ENCODE measurements at regions not wholly inside any gene's neighbourhood (a gene's known extent, or its start where the extent isn't known, plus 50 kb on each side); places are given as distances from the start of the nearest gene placed in this dataset.

DNA sequence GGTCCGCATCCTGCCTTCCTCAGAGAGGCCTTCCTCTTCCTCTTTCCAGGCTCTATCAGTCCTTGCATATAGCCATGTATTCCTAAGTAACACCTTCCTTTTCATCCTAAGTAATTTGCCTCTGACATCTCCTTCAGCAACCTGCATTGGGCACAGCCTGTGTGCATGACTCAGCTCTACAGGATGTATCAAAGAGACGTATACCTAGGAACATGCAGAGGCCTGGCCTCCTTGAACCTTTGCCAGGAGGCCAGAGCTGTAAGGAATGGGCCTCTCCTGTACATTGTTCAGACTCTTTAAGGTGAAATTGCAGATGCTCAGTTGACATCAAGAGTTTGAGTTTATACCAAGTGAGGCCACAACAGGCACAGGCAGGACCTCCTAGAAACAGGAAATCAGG, 76.0 kb upstream of the CELF4 start:
- H3K36me3 Mint-ChIP-seq: no peaks in the 10 kb centered on the region
- Histone ChIP-seq H3K9me3 (ENCODE audit: low read length) (no peaks in the 10 kb centered on the region), H3K4me1 (ENCODE audit: insufficient read depth, low read length) (no peaks in the 10 kb centered on the region), H3K36me3 (ENCODE audit: insufficient read depth, low read length) (no peaks in the 10 kb centered on the region), H3K4me3 (ENCODE audit: low read length) (no peak overlapping the region), H3K27me3 (ENCODE audit: insufficient read depth, low read length, poor library complexity, severe bottlenecking) (no peaks in the 10 kb centered on the region), H3K27ac (ENCODE audit: low read depth, low read length) (no peak overlapping the region)
- DNase-seq: no peak
- no peak overlapping the region for H3K27ac Mint-ChIP-seq
- H3K4me3 Mint-ChIP-seq: no peak overlapping the region
- no peaks in the 10 kb centered on the region for H3K4me1 Mint-ChIP-seq
- POLR2A ChIA-PET: no interaction called here
- CTCF ChIA-PET: no interaction called here
- peaks cover 7 to 25% (median 10%) of the 10 kb centered on the region in 5 donors for H3K9me3 Mint-ChIP-seq
- no peaks in the 10 kb centered on the region for H3K27me3 Mint-ChIP-seq

DNA sequence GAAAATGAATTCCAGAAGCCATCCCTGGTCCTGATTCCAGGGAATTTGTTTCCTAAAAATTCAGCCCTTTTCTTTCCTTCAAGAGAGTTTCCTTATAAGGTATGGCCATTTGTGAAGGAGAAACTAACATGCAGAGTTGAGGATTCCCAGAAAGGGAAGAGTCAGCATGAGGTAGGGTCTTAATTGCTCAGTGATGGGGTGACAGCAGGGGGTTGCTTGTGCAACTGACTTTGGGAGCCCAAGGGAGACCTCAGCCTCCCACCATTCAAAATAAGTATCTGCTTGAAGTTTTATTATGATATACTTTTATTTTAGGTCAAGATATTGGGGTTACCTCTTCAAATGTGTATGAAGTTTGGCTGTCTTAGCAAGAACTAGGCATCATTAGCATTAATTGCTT, 74.9 kb upstream of the CELF4 start:
- no peaks in the 10 kb centered on the region for H3K27me3 Mint-ChIP-seq
- DNase-seq: no peak
- no peaks in the 10 kb centered on the region for H3K4me1 Mint-ChIP-seq
- no peak overlapping the region for H3K27ac Mint-ChIP-seq
- no peak overlapping the region for H3K4me3 ChIP-seq (ENCODE audit: low read length)
- POLR2A ChIA-PET: no interaction called here
- H3K36me3 ChIP-seq (ENCODE audit: insufficient read depth, low read length): no peaks in the 10 kb centered on the region
- no peaks in the 10 kb centered on the region for H3K9me3 ChIP-seq (ENCODE audit: low read length)
- no peak overlapping the region for H3K27ac ChIP-seq (ENCODE audit: low read depth, low read length)
- no peak overlapping the region for H3K4me3 Mint-ChIP-seq
- no peaks in the 10 kb centered on the region for H3K4me1 ChIP-seq (ENCODE audit: insufficient read depth, low read length)
- H3K27me3 ChIP-seq (ENCODE audit: insufficient read depth, low read length, poor library complexity, severe bottlenecking): no peaks in the 10 kb centered on the region
- CTCF ChIA-PET: no interaction called here
- no peaks in the 10 kb centered on the region for H3K36me3 Mint-ChIP-seq
- peaks cover 4 to 20% (median 9%) of the 10 kb centered on the region in 5 donors for H3K9me3 Mint-ChIP-seq

DNA sequence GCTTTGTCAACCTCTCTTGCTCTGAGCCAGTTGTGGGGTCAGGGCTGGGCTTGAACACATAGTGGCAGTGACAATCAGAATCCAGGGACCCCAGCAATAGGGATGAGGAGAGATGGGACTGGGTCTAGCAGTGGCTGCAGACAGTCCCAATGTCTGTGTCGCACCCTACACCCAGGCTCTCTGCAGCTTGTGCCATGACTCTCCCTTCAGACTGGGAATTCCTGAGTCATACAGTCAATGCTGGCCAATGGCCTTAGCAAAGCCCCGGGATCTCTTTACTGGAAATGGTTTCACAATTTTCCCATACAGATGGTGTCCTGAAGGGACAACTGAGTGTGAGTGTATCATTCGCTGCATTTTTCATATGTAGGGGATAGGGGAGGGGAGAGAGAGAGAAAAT, 74.2 kb upstream of the CELF4 start:
- Histone ChIP-seq H3K4me3 (ENCODE audit: low read length) (no peak overlapping the region), H3K27me3 (ENCODE audit: insufficient read depth, low read length, poor library complexity, severe bottlenecking) (no peaks in the 10 kb centered on the region), H3K36me3 (ENCODE audit: insufficient read depth, low read length) (no peaks in the 10 kb centered on the region), H3K27ac (ENCODE audit: low read depth, low read length) (no peak overlapping the region), H3K9me3 (ENCODE audit: low read length) (no peaks in the 10 kb centered on the region), H3K4me1 (ENCODE audit: insufficient read depth, low read length) (no peaks in the 10 kb centered on the region)
- DNase-seq: no peak
- CTCF ChIA-PET: no interaction called here
- H3K27me3 Mint-ChIP-seq: no peaks in the 10 kb centered on the region
- no peak overlapping the region for H3K4me3 Mint-ChIP-seq
- H3K9me3 Mint-ChIP-seq: peaks cover 0 to 18% (median 8%) of the 10 kb centered on the region in 5 donors
- no peaks in the 10 kb centered on the region for H3K4me1 Mint-ChIP-seq
- no peaks in the 10 kb centered on the region for H3K36me3 Mint-ChIP-seq
- POLR2A ChIA-PET: no interaction called here
- no peak overlapping the region for H3K27ac Mint-ChIP-seq

DNA sequence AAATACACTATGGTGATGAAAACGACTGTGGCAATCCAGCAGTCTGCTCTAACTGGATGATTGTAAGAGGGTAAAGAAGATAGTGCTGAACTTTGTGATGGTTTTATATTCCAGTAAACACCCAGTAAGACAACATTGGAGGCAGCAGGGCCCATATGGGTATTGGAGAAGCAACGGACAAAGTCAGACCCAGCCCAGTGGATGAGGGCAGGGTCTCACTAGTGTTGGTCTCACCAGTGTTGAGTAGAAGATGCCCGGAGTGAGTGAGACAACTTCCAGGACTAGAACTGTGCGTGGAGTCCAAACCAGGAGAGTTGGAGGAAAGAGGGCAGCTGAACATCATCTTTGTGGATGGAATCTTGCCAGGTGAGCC, 71.9 kb upstream of the CELF4 start:
- ChIA-PET CTCF (no interaction called here), POLR2A (no interaction called here)
- DNase-seq: no peak
- Histone ChIP-seq H3K4me1 (ENCODE audit: insufficient read depth, low read length) (no peaks in the 10 kb centered on the region), H3K27me3 (ENCODE audit: insufficient read depth, low read length, poor library complexity, severe bottlenecking) (no peaks in the 10 kb centered on the region), H3K36me3 (ENCODE audit: insufficient read depth, low read length) (no peaks in the 10 kb centered on the region), H3K9me3 (ENCODE audit: low read length) (no peaks in the 10 kb centered on the region), H3K27ac (ENCODE audit: low read depth, low read length) (no peak overlapping the region), H3K4me3 (ENCODE audit: low read length) (no peak overlapping the region)
- Mint-ChIP-seq H3K4me1 (no peaks in the 10 kb centered on the region), H3K4me3 (no peak overlapping the region), H3K9me3 (peaks cover 0 to 9% (median 0%) of the 10 kb centered on the region in 5 donors), H3K36me3 (no peaks in the 10 kb centered on the region), H3K27ac (no peak overlapping the region), H3K27me3 (no peaks in the 10 kb centered on the region)

DNA sequence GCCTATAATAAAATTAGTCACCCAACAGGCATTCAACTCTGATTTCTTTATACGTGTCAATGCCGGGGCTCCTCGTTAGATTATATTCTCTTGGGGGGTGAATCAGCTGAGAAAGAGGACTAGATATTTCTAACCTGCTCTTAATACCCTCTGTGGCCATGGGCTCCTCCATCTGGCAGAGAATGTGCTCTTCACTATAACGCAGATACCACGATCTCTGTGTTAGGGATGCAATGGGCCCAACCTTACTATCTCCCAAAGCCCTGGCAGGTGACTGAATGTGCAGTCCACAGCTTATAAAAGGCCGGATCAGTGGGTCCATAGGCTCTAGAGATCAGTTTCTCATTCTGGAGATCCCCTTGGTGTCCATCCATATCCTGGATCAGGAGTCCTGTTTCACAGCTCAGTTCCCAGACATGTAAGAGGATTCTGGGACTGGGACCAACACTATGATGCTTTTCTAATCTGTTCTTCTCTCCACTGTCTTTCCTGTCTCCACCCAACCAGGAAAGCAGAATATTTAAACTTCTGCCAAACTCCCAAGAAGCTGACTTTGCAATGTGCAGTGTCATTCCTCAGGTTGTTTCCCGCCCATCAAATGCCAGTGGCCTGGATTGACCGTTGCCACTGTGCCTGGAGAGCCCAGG, 71.4 kb upstream of the CELF4 start:
- no peaks in the 10 kb centered on the region for H3K9me3 ChIP-seq (ENCODE audit: low read length)
- H3K4me3 ChIP-seq (ENCODE audit: low read length): no peak overlapping the region
- H3K9me3 Mint-ChIP-seq: peaks cover 0 to 9% (median 0%) of the 10 kb centered on the region in 5 donors
- no peak overlapping the region for H3K4me3 Mint-ChIP-seq
- H3K4me1 Mint-ChIP-seq: no peaks in the 10 kb centered on the region
- no peak overlapping the region for H3K27ac ChIP-seq (ENCODE audit: low read depth, low read length)
- no peak for DNase-seq
- ChIA-PET POLR2A (no interaction called here), CTCF (no interaction called here)
- H3K36me3 Mint-ChIP-seq: no peaks in the 10 kb centered on the region
- no peaks in the 10 kb centered on the region for H3K4me1 ChIP-seq (ENCODE audit: insufficient read depth, low read length)
- no peaks in the 10 kb centered on the region for H3K36me3 ChIP-seq (ENCODE audit: insufficient read depth, low read length)
- H3K27me3 ChIP-seq (ENCODE audit: insufficient read depth, low read length, poor library complexity, severe bottlenecking): no peaks in the 10 kb centered on the region
- H3K27me3 Mint-ChIP-seq: no peaks in the 10 kb centered on the region
- H3K27ac Mint-ChIP-seq: no peak overlapping the region

DNA sequence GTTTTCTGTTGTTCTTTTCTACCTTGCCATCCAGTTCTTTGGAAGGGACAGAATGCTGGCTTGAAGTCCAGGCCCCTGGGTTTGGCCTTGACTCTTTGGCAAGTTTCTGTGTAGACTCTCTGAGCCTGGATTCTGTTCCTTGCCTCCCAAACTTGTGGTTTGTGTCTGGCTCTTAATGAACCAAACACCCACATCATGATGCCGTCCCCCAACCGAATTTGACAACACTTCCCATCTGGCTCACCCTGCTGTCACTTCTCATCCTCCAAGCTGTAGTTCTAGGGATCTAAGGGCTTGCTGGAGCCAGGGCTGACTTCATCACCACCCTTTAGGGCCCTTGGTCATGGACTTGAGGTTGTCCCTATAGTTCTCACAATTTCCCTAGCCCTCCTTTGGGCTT, 68.9 kb upstream of the CELF4 start:
- no peak for DNase-seq
- H3K9me3 Mint-ChIP-seq: peaks cover 0 to 9% (median 0%) of the 10 kb centered on the region in 5 donors
- H3K27ac Mint-ChIP-seq: no peak overlapping the region
- ChIA-PET POLR2A (no interaction called here), CTCF (no interaction called here)
- no peaks in the 10 kb centered on the region for H3K4me1 Mint-ChIP-seq
- Histone ChIP-seq H3K4me1 (ENCODE audit: insufficient read depth, low read length) (no peaks in the 10 kb centered on the region), H3K27ac (ENCODE audit: low read depth, low read length) (no peak overlapping the region), H3K27me3 (ENCODE audit: insufficient read depth, low read length, poor library complexity, severe bottlenecking) (no peaks in the 10 kb centered on the region), H3K4me3 (ENCODE audit: low read length) (no peak overlapping the region), H3K36me3 (ENCODE audit: insufficient read depth, low read length) (no peaks in the 10 kb centered on the region), H3K9me3 (ENCODE audit: low read length) (no peaks in the 10 kb centered on the region)
- H3K4me3 Mint-ChIP-seq: no peak overlapping the region
- H3K27me3 Mint-ChIP-seq: no peaks in the 10 kb centered on the region
- H3K36me3 Mint-ChIP-seq: no peaks in the 10 kb centered on the region

DNA sequence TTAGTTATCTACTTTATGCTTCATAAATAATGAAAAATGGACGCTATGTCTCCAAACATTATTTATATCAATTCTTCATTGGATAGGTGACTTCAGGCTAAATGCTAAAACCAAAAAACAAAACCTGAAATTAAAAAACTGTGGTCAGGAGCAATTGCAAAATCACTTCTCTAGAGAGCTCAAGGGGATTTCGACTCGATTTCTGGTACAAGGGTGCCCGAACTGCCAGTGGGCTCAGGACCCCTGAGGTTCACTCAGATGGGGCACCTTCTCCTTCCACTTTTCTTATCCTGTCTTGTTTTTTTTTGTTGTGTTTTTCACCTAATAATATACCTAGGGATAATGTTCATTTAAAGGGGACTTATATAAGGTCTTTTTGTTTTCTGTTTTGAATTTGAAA, 65.8 kb upstream of the CELF4 start:
- Histone ChIP-seq H3K36me3 (ENCODE audit: insufficient read depth, low read length) (no peaks in the 10 kb centered on the region), H3K9me3 (ENCODE audit: low read length) (no peaks in the 10 kb centered on the region), H3K27me3 (ENCODE audit: insufficient read depth, low read length, poor library complexity, severe bottlenecking) (no peaks in the 10 kb centered on the region), H3K4me1 (ENCODE audit: insufficient read depth, low read length) (no peaks in the 10 kb centered on the region), H3K27ac (ENCODE audit: low read depth, low read length) (no peak overlapping the region), H3K4me3 (ENCODE audit: low read length) (no peak overlapping the region)
- H3K4me3 Mint-ChIP-seq: no peak overlapping the region
- DNase-seq: no peak
- POLR2A ChIA-PET: no interaction called here
- H3K27me3 Mint-ChIP-seq: peaks cover 0 to 2% of the 10 kb centered on the region in 2 donors
- H3K27ac Mint-ChIP-seq: no peak overlapping the region
- CTCF ChIA-PET: no interaction called here
- H3K9me3 Mint-ChIP-seq: peaks cover 0 to 7% (median 2%) of the 10 kb centered on the region in 5 donors
- H3K4me1 Mint-ChIP-seq: no peaks in the 10 kb centered on the region
- no peaks in the 10 kb centered on the region for H3K36me3 Mint-ChIP-seq

DNA sequence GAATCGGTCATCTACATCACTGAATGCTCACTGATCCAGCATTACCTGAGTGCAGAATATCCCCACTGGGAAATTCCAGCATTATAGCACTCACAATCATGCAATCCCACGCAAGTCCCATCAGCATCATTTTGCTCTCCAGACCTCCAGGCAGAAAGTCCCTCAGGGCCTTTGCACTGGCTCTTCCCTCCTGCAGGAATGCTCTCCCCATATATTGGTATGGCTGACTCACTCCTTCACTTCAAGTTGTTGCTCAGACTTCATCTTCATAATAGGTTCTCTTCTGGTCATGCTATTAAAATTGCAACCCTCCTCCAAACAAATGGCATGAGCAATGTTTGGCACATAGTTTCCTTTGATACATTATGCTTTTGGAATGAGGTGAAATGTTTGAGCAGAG, 64.7 kb upstream of the CELF4 start:
- H3K4me3 Mint-ChIP-seq: no peak overlapping the region
- H3K27ac Mint-ChIP-seq: no peak overlapping the region
- ChIA-PET POLR2A (no interaction called here), CTCF (no interaction called here)
- Histone ChIP-seq H3K4me3 (ENCODE audit: low read length) (no peak overlapping the region), H3K9me3 (ENCODE audit: low read length) (no peaks in the 10 kb centered on the region), H3K27ac (ENCODE audit: low read depth, low read length) (no peak overlapping the region), H3K4me1 (ENCODE audit: insufficient read depth, low read length) (no peaks in the 10 kb centered on the region), H3K36me3 (ENCODE audit: insufficient read depth, low read length) (no peaks in the 10 kb centered on the region), H3K27me3 (ENCODE audit: insufficient read depth, low read length, poor library complexity, severe bottlenecking) (no peaks in the 10 kb centered on the region)
- H3K27me3 Mint-ChIP-seq: peaks cover 0 to 3% of the 10 kb centered on the region in 2 donors
- H3K36me3 Mint-ChIP-seq: no peaks in the 10 kb centered on the region
- no peak for DNase-seq
- H3K9me3 Mint-ChIP-seq: peaks cover 0 to 7% (median 2%) of the 10 kb centered on the region in 5 donors
- H3K4me1 Mint-ChIP-seq: no peaks in the 10 kb centered on the region

Measured in CD8-positive, alpha-beta memory T cell (primary cell).